Bronchial epithelial cell (primary cell): ENCODE measurements at regions not wholly inside any gene's neighbourhood (a gene's known extent, or its start where the extent isn't known, plus 50 kb on each side); places are given as distances from the start of the nearest gene placed in this dataset.

Experiments used
- DNase-seq: peaks from one replicate; pipeline ENCODE4 v3.0.0-alpha.2; 2010; ENCODE audit warnings: low read depth
- FAIRE-seq: peaks from 2 replicates; lab custom pipeline; 2011; peaks lifted over from hg19 to GRCh38; lab: Jason Lieb, UNC
- H3K27me3 ChIP-seq: 2 replicates; pipeline ENCODE4 v1.5.1; 2011; ENCODE audit warnings: low read length; ENCODE audit not compliant: control insufficient read depth, insufficient read depth
- H3K36me3 ChIP-seq: 2 replicates; pipeline ENCODE4 v1.5.1; 2011; ENCODE audit warnings: low read length; ENCODE audit not compliant: control insufficient read depth, insufficient read depth
- H3K4me3 ChIP-seq: 2 replicates; pipeline ENCODE4 v1.5.1; 2011; ENCODE audit warnings: mild to moderate bottlenecking, low read depth, low read length, control low read depth
- TF ChIP-seq, protein P1 (sequence below): IDR thresholded peaks from 2 replicates; pipeline ENCODE4 v1.5.1; 2011; ENCODE audit warnings: mild to moderate bottlenecking, moderate library complexity, low read length, control low read depth, inconsistent platforms; ENCODE audit not compliant: insufficient read depth, severe bottlenecking

GRCh38 chr10:2924431-2924830 is 142.9 kb upstream of the PFKP start:
- no peaks in the 10 kb centered on the region for H3K27me3 ChIP-seq

DNA sequence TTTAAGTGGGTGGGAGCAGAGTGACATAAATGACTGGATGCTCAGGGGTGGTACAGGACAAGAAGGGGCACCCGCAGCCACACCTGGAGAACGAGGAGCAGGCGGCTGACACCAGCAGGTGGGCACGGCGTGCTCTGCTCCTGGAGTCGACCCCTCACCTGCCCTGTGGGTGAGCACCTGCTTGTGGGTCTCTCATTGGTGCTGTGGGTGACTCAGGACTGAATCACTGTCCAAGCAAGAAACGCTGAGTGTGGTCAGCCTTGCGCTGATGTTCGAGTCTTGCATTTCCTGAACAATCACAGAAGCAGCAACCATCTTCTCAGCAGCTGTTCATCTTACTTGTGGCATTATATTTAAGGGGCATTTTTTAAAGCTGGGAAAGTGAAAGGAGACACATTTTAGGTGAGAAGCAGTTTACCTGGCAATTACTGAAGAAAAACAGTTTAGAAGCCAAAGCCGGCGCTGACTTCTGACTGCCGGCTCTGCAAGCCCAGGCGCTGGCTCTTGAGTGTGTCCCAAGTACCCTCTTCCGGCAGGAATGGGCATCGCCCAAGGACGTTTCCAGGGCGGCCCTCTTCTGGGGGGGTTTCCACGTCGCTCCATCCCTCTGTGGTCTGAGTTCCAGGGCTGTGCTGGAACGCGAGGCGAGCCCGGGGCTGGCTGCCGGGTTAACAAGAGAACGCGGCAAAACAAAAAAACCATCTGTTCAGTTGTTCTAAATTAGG is 145.2 kb upstream of the PFKP start:
- no peak for FAIRE-seq
- TF ChIP-seq, protein P1, sequence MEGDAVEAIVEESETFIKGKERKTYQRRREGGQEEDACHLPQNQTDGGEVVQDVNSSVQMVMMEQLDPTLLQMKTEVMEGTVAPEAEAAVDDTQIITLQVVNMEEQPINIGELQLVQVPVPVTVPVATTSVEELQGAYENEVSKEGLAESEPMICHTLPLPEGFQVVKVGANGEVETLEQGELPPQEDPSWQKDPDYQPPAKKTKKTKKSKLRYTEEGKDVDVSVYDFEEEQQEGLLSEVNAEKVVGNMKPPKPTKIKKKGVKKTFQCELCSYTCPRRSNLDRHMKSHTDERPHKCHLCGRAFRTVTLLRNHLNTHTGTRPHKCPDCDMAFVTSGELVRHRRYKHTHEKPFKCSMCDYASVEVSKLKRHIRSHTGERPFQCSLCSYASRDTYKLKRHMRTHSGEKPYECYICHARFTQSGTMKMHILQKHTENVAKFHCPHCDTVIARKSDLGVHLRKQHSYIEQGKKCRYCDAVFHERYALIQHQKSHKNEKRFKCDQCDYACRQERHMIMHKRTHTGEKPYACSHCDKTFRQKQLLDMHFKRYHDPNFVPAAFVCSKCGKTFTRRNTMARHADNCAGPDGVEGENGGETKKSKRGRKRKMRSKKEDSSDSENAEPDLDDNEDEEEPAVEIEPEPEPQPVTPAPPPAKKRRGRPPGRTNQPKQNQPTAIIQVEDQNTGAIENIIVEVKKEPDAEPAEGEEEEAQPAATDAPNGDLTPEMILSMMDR: no peak

More at GRCh38 chr10:2924431-2924830, 142.9 kb upstream of the PFKP start:
- H3K36me3 ChIP-seq: no peaks in the 10 kb centered on the region
- TF ChIP-seq, protein P1: no peak
- FAIRE-seq (no peak), DNase-seq (no peak)
- H3K4me3 ChIP-seq: no peak overlapping the region

GRCh38 chr10:2920637-2921036 is 146.7 kb upstream of the PFKP start:
- no peak overlapping the region for H3K4me3 ChIP-seq
- FAIRE-seq: no peak
- no peaks in the 10 kb centered on the region for H3K27me3 ChIP-seq
- DNase-seq: peak; percentile 15
- H3K36me3 ChIP-seq: no peaks in the 10 kb centered on the region
- TF ChIP-seq, protein P1: no peak

More for the DNA sequence above, 145.2 kb upstream of the PFKP start:
- peak; percentile 6 for DNase-seq
- no peaks in the 10 kb centered on the region for H3K27me3 ChIP-seq
- no peaks in the 10 kb centered on the region for H3K36me3 ChIP-seq
- H3K4me3 ChIP-seq: no peak overlapping the region

DNA sequence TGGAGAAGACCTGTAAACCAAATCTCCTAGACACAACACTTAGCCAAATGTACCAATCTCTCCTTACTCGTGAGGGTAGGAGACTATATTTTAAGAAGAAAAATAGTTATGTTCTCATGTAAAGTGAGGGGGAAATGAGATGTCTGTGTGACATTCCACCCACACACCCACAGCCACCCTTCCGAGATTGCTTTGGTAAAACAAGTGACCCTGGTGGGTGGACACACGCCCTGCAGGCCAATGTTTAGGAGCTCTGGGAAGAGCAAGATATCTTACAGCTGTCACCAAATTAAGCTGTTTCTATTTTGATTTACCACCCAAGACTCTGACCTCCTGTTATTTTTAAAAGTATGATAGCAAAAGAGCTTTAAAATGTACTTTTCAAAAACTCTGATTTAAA is 147.2 kb upstream of the PFKP start:
- H3K4me3 ChIP-seq: no peak overlapping the region
- no peaks in the 10 kb centered on the region for H3K36me3 ChIP-seq
- TF ChIP-seq, protein P1: no peak
- no peaks in the 10 kb centered on the region for H3K27me3 ChIP-seq
- DNase-seq: no peak
- no peak for FAIRE-seq

- DNase-seq: no peak
- no peak for FAIRE-seq
- H3K4me3 ChIP-seq: no peak overlapping the region
- no peaks in the 10 kb centered on the region for H3K36me3 ChIP-seq
- H3K27me3 ChIP-seq: no peaks in the 10 kb centered on the region
- TF ChIP-seq, protein P1: no peak
Measured at GRCh38 chr10:2919016-2919415, 148.3 kb upstream of the PFKP start.

DNA sequence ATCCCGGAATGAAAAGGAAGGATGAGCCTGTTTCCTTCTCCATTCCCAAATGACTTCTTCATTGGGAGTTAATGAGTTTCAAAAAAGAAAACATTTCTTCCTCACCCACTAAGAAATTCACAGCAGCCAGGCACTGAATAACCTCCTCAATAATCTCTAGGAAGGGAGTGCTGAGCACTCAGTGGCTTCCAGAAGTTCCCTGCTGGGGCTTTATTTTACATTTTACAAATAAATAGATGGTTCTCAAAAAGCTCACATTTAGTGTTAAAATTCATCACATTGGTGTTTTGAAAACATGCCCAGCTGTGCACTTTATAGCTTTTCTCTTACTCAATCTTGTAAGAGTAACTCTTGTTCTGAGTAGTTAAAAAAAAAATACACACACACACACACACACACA is 148.9 kb upstream of the PFKP start:
- DNase-seq (no peak), FAIRE-seq (no peak)
- no peak overlapping the region for H3K4me3 ChIP-seq
- TF ChIP-seq, protein P1: no peak
- H3K27me3 ChIP-seq: no peaks in the 10 kb centered on the region
- no peaks in the 10 kb centered on the region for H3K36me3 ChIP-seq
